Activated CD4-positive, CD25-positive, alpha-beta regulatory T cell treated with anti-CD3 and anti-CD28 coated beads, Interleukin-2, amount 50 U/mL, for 24 hours (primary cell): ENCODE measurements at regions not wholly inside any gene's neighbourhood (a gene's known extent, or its start where the extent isn't known, plus 50 kb on each side); places are given as distances from the start of the nearest gene placed in this dataset.

Experiments
- ATAC-seq, 2 donors: fragments of 150-1000 bp; cut with Tn5 transposase; one replicate each; pipeline ENCODE4 v1.10.0; 2021; ENCODE audit warnings: mild to moderate bottlenecking in 1 of 2, moderate library complexity in 1 of 2

DNA sequence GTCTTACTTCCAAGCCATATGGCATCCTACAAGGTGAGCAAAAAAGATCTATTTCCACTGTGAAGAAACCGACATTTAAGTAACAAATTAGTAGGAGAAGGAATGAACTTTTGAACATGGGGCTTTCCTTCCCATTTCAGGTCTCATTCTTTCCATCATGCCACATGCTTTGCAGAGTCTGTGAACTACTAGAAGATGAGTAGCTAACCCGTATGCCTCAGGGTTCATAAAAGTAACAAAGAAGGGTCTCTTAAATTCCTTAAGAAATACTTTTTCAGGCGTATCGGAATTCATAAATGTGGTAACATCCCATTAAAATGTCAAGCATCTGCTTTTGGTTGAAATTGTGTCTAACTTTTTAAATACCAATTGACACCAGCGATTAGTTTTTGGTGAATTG is 81.3 kb upstream of the TNS3 start:
- no peak for ATAC-seq

DNA sequence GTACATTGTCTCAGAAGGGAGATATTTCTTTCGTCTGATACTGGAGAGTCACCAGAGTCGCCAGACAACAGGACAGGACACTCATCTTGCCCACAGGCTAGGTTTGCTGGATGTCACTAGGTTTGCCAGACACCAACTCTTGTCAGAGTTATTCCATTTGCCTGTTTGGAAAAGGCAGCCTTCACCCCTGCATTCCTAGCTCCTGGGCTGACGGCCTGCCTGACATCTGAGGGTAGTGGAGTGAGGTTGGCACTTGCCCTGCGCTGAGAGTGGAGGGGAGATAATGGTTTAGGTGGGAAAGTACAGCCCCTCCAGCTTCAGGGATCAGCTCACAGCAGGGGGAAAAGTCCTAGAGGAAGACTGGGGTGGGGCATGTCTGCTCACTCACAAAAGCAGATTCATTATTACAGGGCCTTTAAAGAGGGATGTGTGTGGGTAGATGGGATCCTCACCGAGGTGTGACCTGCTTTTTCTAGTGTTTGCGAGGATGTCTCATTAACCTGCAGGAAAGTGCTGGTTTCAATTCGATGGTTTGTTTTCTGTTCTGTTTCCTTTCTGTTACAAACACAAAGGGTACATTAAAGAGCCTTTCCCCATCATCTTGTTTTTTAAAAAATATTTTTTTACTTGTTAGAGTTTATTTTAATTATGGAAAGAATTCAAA is 79.3 kb upstream of the TNS3 start:
- ATAC-seq: no peak

DNA sequence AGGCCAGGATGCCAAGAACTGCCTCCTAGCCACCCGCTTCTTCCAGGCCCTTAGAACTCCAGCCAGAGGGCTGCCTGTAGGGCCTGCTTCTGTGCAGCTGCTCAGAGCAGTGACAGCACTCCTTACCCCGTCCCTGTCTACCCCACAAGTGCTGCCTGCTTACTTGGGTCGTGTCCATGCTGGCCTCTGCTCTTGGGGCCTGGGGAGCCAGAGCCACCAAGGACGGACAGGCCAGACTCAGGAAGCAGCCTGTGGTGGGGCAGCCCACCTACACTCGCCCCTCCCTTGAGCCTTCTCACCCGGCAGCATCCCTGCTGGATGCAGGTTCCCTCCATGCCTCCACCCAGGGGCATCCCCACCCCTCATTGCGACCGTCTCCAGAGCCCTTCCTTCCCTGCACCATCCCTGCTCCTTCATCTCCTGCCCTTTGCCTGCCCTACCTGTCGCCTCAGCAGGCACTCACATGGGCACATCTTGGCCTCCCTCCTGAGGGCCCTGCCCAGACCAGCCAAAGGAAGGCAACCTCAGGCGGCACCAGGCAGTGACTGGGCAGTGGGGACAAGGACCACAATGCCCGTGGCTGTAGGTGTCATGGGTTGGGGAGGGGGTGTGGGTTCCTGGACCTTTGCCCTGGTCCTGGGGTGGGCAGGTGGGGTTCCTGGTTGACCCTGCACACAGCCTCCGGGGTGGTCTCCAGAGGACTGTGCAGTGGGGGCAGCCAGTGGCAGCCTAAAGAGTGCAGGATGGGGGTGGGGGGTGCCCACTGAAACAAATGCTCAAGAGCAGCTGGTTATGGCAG is 78.0 kb upstream of the TNS3 start:
- ATAC-seq: no peak

DNA sequence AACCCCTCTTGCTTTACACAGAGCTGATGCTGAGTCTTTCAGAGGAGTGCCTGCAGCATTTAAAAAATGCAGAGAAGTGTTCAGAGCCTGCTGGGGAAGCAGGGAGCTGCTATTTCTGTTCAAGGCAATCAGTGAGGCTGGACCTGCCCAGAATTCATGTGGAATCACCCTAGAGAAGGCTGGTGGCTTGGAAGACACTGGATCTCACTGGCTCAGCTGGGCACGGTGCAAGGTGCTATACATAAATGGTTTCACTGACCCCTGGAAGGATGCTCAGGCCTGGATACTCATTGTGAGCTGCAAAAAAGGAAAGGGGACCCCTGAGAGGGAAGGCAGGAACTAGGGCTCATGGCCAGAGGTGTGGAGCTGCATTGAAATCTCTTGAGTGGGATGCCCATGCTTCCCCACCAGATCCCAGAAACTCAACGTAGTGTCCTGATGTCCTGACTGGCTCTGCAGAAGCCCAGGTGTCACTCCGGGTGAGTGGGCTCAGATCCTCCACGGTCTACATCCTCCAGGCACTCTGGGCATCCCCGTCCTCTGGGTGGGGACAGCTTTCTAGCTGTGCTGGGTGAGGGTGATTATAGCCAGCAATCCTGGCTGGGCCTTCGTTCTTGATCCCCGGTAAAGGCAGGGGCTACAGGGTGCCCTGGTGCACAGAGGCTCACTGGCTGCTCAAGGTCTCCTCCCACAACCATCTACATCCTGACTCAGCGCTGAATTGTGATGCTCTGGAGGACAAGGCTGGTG is 77.2 kb upstream of the TNS3 start:
- ATAC-seq: no peak

DNA sequence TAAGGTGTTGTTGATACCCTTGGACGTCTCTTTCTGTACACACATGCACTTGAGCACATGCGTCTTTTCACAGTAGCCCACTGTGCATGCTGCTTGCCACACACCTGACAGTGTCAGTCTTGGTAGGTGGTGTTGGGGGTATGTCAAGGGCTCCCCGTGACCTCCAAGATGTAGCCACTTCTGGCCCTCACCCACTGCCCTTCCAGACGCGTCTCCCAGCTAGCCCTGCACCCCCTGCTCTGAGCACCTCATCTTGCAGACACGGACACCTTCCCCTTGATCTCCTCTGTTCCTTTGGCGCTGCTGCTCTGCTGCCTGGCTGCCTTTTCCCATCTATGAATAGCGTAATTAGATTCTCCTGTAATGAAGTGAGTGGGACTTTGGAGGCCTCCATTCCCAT is 75.2 kb upstream of the TNS3 start:
- no peak for ATAC-seq

DNA sequence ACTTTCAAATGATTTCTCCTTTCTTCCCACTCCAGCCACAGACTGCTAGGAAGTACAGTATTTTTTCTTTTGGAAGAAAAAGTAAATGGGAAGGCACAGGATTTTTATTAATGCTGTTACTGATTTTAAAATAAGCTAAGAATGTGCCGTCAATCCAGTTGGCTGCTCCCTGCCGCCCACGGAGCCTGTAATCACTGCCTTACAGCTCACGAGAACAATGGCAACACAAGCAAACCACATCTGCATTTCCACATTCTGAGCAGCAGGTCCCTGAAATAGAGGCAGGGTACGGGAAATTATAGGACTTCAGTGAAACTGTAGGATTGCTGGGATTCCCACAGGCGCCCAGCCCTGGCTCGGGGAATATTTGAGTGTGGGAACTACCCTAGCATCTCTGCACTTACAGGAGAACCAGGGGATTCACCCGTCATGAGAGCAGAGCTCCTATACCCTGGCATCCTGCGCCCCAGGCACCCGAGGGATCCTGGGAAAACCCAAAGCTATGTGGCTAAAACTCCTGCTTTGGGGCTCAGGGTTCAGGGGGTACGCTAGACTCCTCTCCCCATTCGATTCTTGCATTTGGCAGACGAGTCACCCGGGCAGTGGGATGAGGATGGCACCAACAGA is 72.9 kb upstream of the TNS3 start:
- no peak for ATAC-seq

DNA sequence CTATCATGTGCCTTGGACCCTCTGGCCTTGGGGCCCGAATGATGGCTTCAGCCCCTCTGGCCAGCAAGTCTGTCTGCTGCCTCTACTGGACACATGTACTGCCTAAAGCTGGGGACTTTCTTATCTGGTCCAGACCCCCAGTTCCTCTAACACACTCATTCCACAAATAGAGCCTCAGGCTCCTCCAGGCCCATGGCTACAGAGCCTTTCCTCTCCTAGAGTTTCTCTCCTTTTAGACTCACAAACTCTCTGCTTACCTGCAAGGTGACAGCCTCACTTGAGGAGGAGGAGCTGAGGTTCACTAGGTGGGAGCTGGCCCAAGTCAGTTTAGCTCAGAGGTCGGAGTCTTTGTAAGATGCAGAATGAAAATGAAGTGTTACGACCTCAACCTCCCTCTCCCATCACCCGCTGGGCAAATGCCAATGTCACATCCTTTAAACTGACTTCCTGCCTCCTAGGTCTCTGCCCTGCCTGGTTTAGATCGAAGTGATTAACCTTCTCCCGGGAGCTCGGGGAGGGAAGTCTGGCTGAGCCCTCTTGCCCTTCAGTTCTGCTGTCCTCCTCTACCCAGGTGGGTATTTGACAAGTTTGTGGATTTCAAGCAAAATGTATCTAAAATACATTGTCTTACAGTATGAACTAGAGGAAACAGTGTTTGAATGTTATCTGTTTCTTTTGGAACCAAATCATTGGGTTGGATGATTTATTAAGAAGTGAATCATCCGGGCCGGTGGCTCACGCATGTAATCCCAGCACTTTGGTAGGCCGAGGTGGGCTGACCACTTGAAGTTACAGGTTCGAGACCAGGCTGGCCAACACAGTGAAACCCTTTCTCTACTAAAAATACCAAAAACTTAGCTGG is 71.9 kb upstream of the TNS3 start:
- no peak for ATAC-seq

DNA sequence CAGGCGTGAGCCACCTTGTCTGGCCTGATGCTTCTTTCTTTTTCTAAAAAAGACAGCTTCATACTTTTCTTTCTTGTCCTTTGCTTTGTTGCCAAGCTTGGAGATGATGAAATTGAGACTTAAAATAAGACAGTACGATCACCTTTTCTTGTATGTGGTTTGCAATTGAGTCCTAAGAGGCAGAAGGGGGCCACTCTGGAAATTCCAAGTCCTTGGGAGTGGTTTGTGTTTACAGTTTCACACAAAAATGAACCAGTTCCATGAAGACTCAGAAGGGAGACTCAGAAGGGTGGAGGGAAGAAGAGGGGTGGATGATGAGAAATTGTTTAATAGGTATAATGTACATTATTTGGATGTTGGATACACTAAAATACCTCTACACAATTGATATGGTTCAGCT is 70.7 kb upstream of the TNS3 start:
- ATAC-seq: no peak

DNA sequence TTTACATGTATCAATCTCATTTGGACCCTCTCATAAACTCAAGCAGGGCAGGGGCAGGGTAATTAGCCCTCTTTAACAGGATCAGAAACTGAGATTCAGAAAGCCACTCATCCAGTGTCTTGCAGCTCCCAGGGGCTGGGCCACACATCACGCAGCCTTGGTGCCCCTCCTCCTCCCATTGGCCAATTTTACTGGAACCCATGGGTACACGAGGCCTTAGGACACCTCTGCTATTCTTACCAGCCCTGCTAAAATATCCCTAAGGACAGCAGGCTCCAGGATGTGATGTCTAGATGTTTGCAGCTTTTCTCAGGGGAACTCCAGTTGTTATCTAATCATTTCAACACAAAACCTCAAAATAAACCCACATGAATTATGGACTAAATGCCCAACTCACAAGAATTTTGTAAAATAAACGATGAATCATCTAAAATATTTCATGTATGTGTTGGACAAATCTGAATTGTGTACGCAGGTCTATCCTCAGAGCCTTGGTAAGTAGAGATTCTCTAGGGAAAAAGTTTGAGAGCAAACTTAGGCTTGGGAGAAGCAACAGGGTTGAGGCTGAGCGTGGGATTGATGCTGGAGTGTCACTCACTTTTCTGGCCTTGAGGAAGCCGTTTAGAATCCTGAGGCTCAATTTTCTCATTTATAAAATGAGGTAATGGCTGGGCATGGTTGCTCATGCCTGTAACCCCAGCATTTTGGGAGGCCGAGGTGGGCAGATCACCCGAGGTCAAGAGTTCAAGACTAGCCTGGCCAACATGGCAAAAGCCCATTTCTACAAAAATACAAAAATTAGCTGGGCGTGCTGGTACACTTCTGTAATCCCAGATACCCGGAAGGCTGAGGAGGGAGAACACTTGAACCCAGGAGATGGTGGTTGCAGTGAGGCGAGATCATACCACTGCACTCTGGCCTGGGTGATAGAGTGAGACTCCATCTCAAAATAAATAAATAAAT is 69.7 kb upstream of the TNS3 start:
- no peak for ATAC-seq

DNA sequence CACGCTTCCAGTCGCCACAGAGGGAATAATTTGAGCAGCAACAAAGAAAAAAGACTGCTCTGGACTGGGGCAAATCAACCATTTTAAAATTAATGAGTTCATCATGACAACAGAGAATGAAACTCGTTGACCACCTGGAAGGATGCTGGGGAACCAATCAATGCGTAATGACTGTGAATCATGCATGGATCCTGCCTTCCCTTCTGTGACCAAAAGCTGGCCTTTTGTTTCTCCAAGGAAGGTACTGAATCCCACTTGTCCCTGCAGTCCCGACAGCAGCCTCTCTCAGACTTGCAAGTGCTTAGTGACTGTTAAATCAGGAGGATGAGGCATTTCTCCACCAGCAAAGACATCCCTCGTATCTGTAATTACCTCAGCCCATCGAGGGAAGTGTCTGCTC is 68.0 kb upstream of the TNS3 start:
- no peak for ATAC-seq

DNA sequence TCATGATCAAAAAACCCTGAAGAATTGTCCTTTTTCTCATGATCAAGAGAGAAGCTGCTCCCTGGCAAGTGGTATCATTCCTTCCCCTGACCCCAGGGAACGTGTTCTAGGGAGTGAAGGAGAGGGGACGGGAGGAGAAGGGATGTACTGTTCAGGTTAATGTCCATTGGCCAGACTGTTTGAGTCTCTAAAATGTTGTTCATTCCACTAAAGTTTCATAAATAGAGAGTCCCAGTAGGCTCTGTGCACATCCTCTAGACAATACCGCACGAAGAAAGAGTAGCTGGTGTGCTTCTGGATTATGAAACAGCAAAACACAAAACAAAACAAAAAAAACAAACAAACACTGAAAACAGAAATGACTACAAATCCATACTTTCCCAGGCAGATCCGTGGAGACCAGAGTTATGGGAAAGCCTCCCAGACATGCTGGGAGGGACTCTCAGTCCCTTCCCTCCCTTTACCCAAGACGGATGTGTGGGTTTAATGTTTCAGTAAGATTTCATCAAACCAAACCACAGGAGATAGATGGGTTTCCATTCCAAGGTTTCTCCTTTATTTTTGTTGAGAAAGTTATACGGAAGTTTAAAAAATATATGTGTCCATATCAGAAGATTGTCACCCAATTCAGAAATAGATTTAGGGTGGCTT is 66.5 kb upstream of the TNS3 start:
- ATAC-seq: no peak

DNA sequence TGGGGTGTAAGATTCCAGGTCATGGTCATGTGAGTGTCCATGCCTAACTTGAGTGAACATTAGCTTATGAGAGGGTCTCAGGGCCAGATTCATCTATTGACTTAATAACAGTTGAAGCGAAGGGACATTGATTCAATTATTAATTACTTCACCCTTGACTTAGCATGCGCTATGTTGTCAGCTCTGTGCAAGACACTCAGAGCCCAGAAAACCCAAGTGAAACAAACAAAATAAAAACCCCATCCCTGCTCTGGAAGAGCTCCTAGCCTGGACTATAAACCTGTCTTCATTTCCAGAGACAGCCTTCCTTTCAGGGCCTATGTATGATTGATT is 66.0 kb upstream of the TNS3 start:
- ATAC-seq: no peak

DNA sequence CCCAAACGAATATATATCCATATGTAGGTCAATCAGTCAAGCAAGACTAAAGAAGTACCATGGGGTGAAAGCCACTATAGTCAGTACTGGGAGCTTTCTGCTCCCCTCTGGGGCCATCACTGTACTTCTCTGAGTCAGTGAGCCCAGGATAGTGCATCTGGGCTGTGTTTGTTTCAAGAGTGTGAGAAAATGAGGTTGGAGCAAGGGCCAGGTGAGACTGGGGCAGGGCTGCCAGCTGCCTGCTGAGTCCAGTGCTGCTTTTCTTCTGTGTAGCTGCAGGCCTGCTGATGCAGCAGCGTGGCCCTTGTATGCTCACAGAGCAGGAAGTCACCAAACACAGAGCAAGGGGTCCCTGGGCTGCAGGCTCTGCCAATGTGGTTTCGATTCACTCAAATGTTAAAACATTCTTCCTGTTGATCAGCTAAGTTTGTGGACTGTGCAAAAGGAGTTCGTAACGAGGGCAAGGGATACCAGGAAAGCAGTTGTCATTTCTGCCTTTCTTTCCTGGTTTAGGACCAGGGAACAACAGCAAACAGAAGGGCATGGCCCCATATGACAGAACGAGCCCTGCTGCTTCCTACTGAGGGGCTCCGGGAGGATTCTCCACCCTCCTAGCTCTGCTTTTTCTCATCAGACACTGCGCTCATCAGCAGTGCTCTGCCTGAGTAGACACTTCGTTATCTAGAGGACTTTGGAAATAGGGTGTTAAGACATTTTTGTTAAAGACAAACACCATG is 65.4 kb upstream of the TNS3 start:
- ATAC-seq: peak in 1 of 2 donors; percentile 56

DNA sequence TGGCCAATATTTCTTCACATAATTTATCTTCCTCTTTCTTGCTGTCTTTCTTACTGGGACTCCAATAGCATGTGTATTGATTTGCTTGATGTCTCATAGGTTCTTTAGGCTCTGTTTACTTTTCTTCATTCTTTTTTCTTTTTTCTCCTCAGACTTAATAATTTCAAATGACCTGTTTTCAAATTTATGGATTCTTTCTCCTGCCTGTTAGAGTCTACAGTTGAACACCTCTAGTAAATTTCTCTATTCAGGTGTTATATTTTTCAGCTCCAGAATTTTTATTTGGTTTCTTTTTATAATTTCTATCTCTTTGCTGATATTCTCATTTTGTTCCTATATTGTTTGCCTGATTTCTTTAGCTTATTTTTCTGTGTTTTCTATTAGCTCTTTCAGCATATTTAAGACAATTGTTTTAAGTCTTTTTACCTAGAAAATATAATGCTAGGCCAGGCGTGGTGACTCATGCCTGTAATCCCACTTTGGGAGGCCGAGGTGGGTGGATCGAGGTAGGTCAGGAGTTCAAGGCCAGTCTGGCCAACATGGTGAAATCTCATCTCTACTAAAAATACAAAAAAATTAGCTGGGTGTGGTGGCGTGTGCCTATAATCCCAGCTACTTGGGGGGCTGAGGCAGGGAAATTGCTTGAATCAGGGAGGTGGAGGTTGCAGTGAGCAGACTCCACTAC is 61.9 kb upstream of the TNS3 start:
- no peak for ATAC-seq

DNA sequence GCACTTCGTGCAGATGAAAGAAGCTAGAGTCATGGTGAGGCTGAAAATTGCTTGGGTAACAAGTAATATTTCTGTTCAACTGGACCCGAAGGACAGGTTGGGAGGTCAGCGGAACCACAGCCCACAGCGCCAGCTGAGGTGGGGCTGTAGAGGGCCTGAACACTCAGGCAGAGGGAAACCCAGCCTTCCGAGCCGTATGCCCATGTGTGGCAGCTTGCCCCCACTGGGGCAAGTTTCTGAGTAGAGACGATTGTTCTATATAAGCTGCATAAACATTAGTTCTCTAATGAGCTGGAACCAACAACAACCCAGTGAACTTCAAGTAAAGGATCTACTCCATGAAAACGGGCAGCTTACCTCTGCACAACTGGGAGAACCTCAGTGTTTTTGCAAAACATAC is 58.4 kb upstream of the TNS3 start:
- no peak for ATAC-seq

DNA sequence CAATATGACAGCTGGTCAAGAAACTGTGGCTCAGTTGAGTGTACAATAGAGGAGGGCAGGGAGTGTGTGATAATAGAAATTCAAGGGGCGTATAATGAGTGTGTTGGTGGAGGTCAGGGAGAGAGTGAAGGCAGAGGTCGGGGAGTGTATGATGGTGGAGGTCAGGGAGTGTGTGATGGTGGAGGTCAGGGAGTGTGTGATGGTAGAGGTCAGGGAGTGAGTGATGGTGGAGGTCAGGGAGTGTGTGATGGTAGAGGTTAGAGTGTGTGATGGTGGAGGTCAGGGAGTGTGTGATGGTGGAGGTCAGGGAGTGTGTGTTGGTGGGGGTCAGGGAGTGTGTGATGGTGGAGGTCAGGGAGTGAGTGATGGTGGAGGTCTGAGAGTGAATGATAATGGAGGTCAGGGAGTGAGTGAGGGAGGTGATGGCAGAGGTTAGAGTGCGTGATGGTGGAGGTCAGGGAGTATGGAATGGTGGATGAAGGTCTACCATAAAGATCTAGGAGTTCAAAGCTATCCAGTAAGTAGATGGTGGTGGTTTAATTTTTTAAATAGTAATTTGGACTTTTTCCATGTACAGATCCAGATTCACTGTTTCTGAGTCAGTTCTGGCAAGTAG is 57.7 kb upstream of the TNS3 start:
- ATAC-seq: no peak

DNA sequence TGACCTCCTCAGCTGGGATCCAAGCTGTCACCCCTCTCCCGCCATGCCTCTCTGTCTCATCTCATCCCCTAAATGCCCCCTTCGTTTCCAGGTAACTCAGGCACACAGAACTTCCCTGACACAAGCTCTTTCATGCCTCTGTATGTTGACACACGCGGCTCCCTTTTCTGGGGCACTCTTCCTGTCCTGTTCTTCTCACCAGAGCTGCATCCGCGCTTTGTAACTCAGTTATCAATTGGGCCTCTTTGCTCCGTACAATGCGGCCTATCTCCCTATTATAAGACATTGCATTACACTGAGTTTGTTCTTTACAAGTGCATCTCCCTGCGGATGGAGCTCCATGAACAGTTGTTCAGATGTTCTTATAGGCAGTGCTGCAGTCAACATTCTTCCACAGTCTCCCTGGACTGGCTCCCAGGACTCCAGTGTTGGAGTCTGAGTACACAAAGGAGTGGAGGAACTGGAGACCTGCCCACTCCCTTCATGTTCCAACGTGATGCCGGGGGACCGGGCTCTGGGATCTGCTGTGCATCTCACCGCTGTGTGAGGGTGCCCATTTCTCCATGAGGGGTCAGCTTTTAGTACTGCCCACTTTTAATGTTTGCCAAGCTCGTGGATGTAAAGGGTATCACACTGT is 56.9 kb upstream of the TNS3 start:
- ATAC-seq: no peak

DNA sequence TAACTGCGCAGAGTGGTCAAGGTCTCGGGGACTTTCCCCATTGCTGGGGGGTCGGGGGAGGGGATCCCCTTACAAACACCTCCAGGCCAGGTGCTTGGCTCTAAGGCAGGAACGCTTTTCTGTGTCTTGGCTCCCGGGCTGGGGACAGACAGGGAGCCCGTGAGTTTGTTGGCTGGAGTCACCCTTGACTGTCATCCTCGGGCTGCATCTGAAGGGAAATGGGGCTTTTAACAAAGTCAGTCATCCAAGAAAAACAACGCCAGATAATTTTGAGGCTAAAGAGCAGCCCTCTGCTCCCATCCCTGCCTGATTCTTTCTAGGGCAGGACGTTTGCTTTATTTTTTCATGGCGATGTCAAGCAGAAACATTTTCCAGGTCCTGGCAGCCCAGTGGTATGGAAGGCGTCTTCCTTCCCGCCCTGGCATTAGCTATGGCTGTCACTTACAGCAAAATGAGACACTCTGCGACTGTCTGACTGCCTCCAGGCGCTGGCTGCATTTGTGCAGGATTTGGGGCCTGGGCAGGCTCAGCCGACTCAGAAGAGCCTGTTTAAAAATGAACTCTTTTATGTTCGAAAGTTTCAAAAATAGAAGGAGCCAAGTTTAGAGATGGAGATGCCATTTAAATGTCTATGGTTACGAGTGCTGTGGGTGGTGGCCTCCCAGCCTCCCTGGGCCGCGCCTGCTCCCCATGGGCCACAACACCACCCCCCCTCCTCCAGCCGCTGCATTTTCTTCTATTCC is 54.7 kb upstream of the TNS3 start:
- no peak for ATAC-seq
